HFFc6 (cell line): ENCODE measurements at regions not wholly inside any gene's neighbourhood (a gene's known extent, or its start where the extent isn't known, plus 50 kb on each side); places are given as distances from the start of the nearest gene placed in this dataset.

Experiments
- DNase-seq: peaks from one replicate; pipeline ENCODE4 v3.0.0-alpha.2; 2018
- H3K27ac Mint-ChIP-seq: 2 replicates; pipeline ENCODE4 v1.8.0; 2020; ENCODE audit warnings: mild to moderate bottlenecking, mixed read lengths
- H3K27me3 Mint-ChIP-seq: 2 replicates; pipeline ENCODE4 v1.8.0; 2021; ENCODE audit warnings: mild to moderate bottlenecking, moderate library complexity, mixed read lengths; ENCODE audit not compliant: insufficient read depth
- H3K36me3 Mint-ChIP-seq: 2 replicates; pipeline ENCODE4 v1.8.0; 2021; ENCODE audit warnings: low read depth, mixed read lengths
- H3K4me1 Mint-ChIP-seq: 2 replicates; pipeline ENCODE4 v1.8.0; 2020; ENCODE audit warnings: low read depth, mixed read lengths
- H3K4me3 Mint-ChIP-seq: 2 replicates; pipeline ENCODE4 v1.8.0; 2020; ENCODE audit warnings: mild to moderate bottlenecking, moderate library complexity, mixed read lengths
- H3K9me3 Mint-ChIP-seq: 2 replicates; pipeline ENCODE4 v1.8.0; 2020; ENCODE audit warnings: mild to moderate bottlenecking, mixed read lengths
- CTCF ChIP-seq: fragments of 200-600 bp; sonication (generic); IDR thresholded peaks from 2 replicates; pipeline ENCODE4 v1.5.0; 2021; ENCODE audit warnings: antibody characterized with exemption, mild to moderate bottlenecking

DNA sequence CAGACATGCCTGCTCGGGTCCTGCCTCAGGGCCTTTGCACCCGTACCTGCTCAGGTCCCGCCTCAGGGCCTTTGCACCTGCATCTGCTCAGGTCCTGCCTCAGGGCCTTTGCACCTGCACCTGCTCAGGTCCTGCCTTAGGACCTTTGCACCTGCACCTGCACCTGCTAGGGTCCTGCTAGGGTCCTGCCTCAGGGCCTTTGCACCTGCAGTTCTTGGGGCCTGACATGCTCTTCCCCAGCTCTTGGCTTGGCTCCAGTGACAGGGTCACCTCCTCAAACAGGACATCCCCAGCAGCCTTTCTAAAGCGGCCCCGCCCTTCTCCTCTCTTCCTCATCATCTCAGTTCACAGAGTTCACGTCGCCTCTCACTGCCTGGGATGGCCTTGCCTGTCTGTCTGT, 54.9 kb upstream of the NCOR2 start:
- H3K9me3 Mint-ChIP-seq, result no peaks in the 10 kb centered on the region
- no peak for TF ChIP-seq CTCF
- H3K36me3 Mint-ChIP-seq, result no peaks in the 10 kb centered on the region
- H3K27me3 Mint-ChIP-seq, result peaks cover 9% of the 10 kb centered on the region
- H3K4me1 Mint-ChIP-seq, result peaks cover 29% of the 10 kb centered on the region
- H3K27ac Mint-ChIP-seq, result no peak overlapping the region
- no peak overlapping the region for H3K4me3 Mint-ChIP-seq
- no peak for DNase-seq

- H3K4me1 Mint-ChIP-seq, result peaks cover 20% of the 10 kb centered on the region
- TF ChIP-seq CTCF, result no peak
- H3K36me3 Mint-ChIP-seq, result no peaks in the 10 kb centered on the region
- H3K27ac Mint-ChIP-seq, result no peak overlapping the region
- no peak for DNase-seq
- no peaks in the 10 kb centered on the region for H3K9me3 Mint-ChIP-seq
- H3K27me3 Mint-ChIP-seq, result peaks cover 15% of the 10 kb centered on the region
- no peak overlapping the region for H3K4me3 Mint-ChIP-seq
Measured at GRCh38 chr12:124621296-124621660, 53.9 kb upstream of the NCOR2 start.

DNA sequence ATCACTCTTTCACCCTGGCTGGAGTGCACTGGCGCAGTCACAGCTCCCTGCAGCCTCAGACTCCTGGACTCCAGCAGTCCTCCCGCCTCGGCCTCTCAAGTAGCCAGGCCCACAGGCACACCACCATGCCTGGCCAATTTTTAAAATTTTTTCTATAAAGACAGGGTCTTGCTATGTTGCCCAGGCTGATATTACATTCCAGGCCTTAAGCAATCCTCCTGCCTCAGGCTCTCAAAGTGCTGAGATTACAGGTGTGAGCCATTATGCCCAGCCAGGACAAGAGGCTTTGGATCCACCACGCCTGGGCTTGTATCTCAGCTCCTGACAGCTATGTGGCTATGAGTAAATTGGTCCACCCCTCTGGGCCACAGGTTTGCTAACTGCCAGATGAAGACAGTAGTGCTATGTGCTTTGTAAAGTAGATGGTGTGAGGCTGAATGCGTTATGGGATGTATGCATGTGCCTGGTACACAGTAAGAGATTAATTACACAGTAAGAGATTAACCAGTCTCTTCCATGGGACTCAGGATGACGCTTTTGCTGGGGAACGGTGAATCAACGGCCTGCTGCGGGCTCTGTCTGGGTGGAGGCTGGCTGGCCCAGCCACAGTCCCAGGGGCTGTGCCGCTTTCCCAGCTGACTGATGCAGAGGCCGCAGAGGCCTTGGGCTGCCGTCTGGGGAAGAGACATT, 53.3 kb upstream of the NCOR2 start:
- no peak overlapping the region for H3K4me3 Mint-ChIP-seq
- H3K27me3 Mint-ChIP-seq, result peaks cover 14% of the 10 kb centered on the region
- no peak for DNase-seq
- H3K4me1 Mint-ChIP-seq, result peaks cover 15% of the 10 kb centered on the region
- no peak for TF ChIP-seq CTCF
- H3K27ac Mint-ChIP-seq, result no peak overlapping the region
- no peaks in the 10 kb centered on the region for H3K9me3 Mint-ChIP-seq
- no peaks in the 10 kb centered on the region for H3K36me3 Mint-ChIP-seq

GRCh38 chr12:124618291-124618902, 51.0 kb upstream of the NCOR2 start:
- Mint-ChIP-seq H3K4me1 (peaks cover 13% of the 10 kb centered on the region; the same call in 1 of the 2 replicates), H3K9me3 (no peaks in the 10 kb centered on the region; the same call in 1 of the 2 replicates), H3K4me3 (no peak overlapping the region), H3K36me3 (no peaks in the 10 kb centered on the region), H3K27me3 (peaks cover 13% of the 10 kb centered on the region), H3K27ac (no peak overlapping the region)
- TF ChIP-seq CTCF, result no peak
- DNase-seq, result no peak

GRCh38 chr12:124617615-124618014, 50.2 kb upstream of the NCOR2 start:
- H3K27me3 Mint-ChIP-seq, result peaks cover 13% of the 10 kb centered on the region
- no peak overlapping the region for H3K27ac Mint-ChIP-seq
- 0 out of 2 replicates have a peak, but pooled peaks cover 4% of the 10 kb centered on the region for H3K36me3 Mint-ChIP-seq
- H3K9me3 Mint-ChIP-seq, result no peaks in the 10 kb centered on the region; the same call in 1 of the 2 replicates
- H3K4me1 Mint-ChIP-seq, result peaks cover 16% of the 10 kb centered on the region; the same call in 1 of the 2 replicates
- DNase-seq, result no peak
- no peak overlapping the region for H3K4me3 Mint-ChIP-seq
- TF ChIP-seq CTCF, result no peak
